Stimulated activated CD8-positive, alpha-beta memory T cell treated with anti-CD3 and anti-CD28 coated beads, Interleukin-12 subunit alpha, Interleukin-12 subunit beta, amount 100 ng/mL, for 24 hours (primary cell): ENCODE measurements at regions not wholly inside any gene's neighbourhood (a gene's known extent, or its start where the extent isn't known, plus 50 kb on each side); places are given as distances from the start of the nearest gene placed in this dataset.
"Not testable (repeated sequence)": the region's sequence is repeated elsewhere in the genome, so short reads cannot be mapped to it uniquely, and the experiment has no call there.

Experiments
- DNase-seq: peaks from one replicate; pipeline ENCODE4 v3.0.0-alpha.2; 2020; ENCODE audit errors: extremely low read depth

- no peak for DNase-seq
Observed at GRCh38 chr13:105702441-105702840, 833.0 kb downstream of the EFNB2 start.

GRCh38 chr13:105692769-105693168, 842.7 kb downstream of the EFNB2 start:
- no peak for DNase-seq

GRCh38 chr13:105684216-105684615, 851.2 kb downstream of the EFNB2 start:
- DNase-seq, result no peak

GRCh38 chr13:105679838-105680237, 855.6 kb downstream of the EFNB2 start:
- DNase-seq, result no peak

- DNase-seq, result no peak
Observed at GRCh38 chr13:105678072-105678471, 857.4 kb downstream of the EFNB2 start.

GRCh38 chr13:105672881-105673280, 862.6 kb downstream of the EFNB2 start:
- DNase-seq, result no peak

GRCh38 chr13:105671131-105671530, 864.3 kb downstream of the EFNB2 start:
- DNase-seq, result not testable (repeated sequence)

- no peak for DNase-seq
Observed at GRCh38 chr13:105670179-105670990, 865.1 kb downstream of the EFNB2 start.

GRCh38 chr13:105665284-105665683, 870.2 kb downstream of the EFNB2 start:
- no peak for DNase-seq

GRCh38 chr13:105663182-105663581, 872.3 kb downstream of the EFNB2 start:
- no peak for DNase-seq

GRCh38 chr13:105660561-105660960, 874.9 kb downstream of the EFNB2 start:
- no peak for DNase-seq

GRCh38 chr13:105658431-105658830, 877.0 kb downstream of the EFNB2 start:
- no peak for DNase-seq

GRCh38 chr13:105655046-105655445, 880.4 kb downstream of the EFNB2 start:
- no peak for DNase-seq

- no peak for DNase-seq
Observed at GRCh38 chr13:105643966-105644365, 891.5 kb downstream of the EFNB2 start.

- no peak for DNase-seq
Observed at GRCh38 chr13:105642511-105642958, 892.9 kb downstream of the EFNB2 start.

- no peak for DNase-seq
Observed at GRCh38 chr13:105641121-105641520, 894.3 kb downstream of the EFNB2 start.

GRCh38 chr13:105638426-105638825, 897.0 kb downstream of the EFNB2 start:
- no peak for DNase-seq

- no peak for DNase-seq
Observed at GRCh38 chr13:105634059-105634458, 901.4 kb downstream of the EFNB2 start.

GRCh38 chr13:105630431-105630830, 905.0 kb downstream of the EFNB2 start:
- DNase-seq, result no peak

- no peak for DNase-seq
Observed at GRCh38 chr13:105627270-105627669, 908.2 kb downstream of the EFNB2 start.

GRCh38 chr13:105625691-105626090, 909.8 kb downstream of the EFNB2 start:
- no peak for DNase-seq

GRCh38 chr13:105616333-105617075, 919.0 kb downstream of the EFNB2 start:
- DNase-seq, result no peak

GRCh38 chr13:105612541-105612940, 922.9 kb downstream of the EFNB2 start:
- no peak for DNase-seq
